HL-60 (cell line): ENCODE measurements at regions not wholly inside any gene's neighbourhood (a gene's known extent, or its start where the extent isn't known, plus 50 kb on each side); places are given as distances from the start of the nearest gene placed in this dataset.

Experiments
- DNase-seq, 2 experiments: peaks; one replicate each; pipeline ENCODE4 v3.0.0-alpha.2; 2010 to 2020; ENCODE audit warnings: low read depth in 1 of 2, low spot score in 1 of 2
- H3K27ac ChIP-seq: fragments of 250-450 bp; sonication (Bioruptor Pico); replicated peaks from 2 replicates; pipeline ENCODE4 v1.5.1; 2020; ENCODE audit warnings: mild to moderate bottlenecking, moderate library complexity
- H3K27me3 ChIP-seq: fragments of 250-450 bp; sonication (Bioruptor Pico); 2 replicates; pipeline ENCODE4 v1.5.1; 2021; ENCODE audit warnings: mild to moderate bottlenecking, moderate library complexity; ENCODE audit not compliant: insufficient read depth, poor library complexity, severe bottlenecking
- H3K4me3 ChIP-seq: replicated peaks from 2 replicates; pipeline ENCODE4 v1.5.1; 2011; ENCODE audit warnings: mild to moderate bottlenecking, control low read depth, low read length; ENCODE audit not compliant: insufficient read depth
- GABPA ChIP-seq: IDR thresholded peaks from 2 replicates; pipeline ENCODE4 v1.6.1; 2012; ENCODE audit warnings: low read depth
- POLR2AphosphoS5 ChIP-seq: IDR thresholded peaks from 2 replicates; pipeline ENCODE4 v1.6.1; 2012; ENCODE audit warnings: low read depth
- SPI1 ChIP-seq: IDR thresholded peaks from 2 replicates; pipeline ENCODE4 v1.6.1; 2012; ENCODE audit warnings: low read depth, mild to moderate bottlenecking, borderline replicate concordance
- TF ChIP-seq, protein P1 (sequence below): IDR thresholded peaks from 2 replicates; pipeline ENCODE4 v1.6.1; 2012; ENCODE audit warnings: low read depth; ENCODE audit not compliant: insufficient replicate concordance
- TF ChIP-seq, protein P2 (sequence below): IDR thresholded peaks from one replicate; pipeline ENCODE4 v1.5.1; 2011; ENCODE audit warnings: low read length, control low read depth, inconsistent platforms; ENCODE audit not compliant: insufficient read depth

DNA sequence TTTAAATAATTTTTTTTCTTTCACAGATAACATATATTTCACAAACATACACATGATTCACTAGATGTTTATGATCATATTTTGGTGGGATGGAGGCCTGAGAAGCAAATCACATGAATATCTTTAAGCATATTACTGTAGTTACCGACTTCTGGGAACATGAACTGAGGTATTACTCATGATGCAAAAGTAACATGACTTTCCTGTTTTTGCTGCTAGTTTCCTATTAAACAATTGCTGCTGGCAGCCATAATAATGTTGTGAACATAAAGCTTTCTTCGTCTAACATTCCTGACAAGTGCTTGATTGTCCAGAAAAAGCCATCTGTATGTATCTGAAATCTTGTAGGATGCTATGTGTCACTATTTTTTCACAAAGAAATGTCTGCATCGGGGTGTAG, 145.4 kb downstream of the MTX2 start:
- Histone ChIP-seq H3K27ac (no peak overlapping the region), H3K27me3 (peaks cover 17% of the 10 kb centered on the region), H3K4me3 (no peak overlapping the region)
- TF ChIP-seq GABPA (no peak), POLR2AphosphoS5 (no peak), SPI1 (no peak)
- TF ChIP-seq, protein P1, sequence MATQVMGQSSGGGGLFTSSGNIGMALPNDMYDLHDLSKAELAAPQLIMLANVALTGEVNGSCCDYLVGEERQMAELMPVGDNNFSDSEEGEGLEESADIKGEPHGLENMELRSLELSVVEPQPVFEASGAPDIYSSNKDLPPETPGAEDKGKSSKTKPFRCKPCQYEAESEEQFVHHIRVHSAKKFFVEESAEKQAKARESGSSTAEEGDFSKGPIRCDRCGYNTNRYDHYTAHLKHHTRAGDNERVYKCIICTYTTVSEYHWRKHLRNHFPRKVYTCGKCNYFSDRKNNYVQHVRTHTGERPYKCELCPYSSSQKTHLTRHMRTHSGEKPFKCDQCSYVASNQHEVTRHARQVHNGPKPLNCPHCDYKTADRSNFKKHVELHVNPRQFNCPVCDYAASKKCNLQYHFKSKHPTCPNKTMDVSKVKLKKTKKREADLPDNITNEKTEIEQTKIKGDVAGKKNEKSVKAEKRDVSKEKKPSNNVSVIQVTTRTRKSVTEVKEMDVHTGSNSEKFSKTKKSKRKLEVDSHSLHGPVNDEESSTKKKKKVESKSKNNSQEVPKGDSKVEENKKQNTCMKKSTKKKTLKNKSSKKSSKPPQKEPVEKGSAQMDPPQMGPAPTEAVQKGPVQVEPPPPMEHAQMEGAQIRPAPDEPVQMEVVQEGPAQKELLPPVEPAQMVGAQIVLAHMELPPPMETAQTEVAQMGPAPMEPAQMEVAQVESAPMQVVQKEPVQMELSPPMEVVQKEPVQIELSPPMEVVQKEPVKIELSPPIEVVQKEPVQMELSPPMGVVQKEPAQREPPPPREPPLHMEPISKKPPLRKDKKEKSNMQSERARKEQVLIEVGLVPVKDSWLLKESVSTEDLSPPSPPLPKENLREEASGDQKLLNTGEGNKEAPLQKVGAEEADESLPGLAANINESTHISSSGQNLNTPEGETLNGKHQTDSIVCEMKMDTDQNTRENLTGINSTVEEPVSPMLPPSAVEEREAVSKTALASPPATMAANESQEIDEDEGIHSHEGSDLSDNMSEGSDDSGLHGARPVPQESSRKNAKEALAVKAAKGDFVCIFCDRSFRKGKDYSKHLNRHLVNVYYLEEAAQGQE, result no peak
- TF ChIP-seq, protein P2, sequence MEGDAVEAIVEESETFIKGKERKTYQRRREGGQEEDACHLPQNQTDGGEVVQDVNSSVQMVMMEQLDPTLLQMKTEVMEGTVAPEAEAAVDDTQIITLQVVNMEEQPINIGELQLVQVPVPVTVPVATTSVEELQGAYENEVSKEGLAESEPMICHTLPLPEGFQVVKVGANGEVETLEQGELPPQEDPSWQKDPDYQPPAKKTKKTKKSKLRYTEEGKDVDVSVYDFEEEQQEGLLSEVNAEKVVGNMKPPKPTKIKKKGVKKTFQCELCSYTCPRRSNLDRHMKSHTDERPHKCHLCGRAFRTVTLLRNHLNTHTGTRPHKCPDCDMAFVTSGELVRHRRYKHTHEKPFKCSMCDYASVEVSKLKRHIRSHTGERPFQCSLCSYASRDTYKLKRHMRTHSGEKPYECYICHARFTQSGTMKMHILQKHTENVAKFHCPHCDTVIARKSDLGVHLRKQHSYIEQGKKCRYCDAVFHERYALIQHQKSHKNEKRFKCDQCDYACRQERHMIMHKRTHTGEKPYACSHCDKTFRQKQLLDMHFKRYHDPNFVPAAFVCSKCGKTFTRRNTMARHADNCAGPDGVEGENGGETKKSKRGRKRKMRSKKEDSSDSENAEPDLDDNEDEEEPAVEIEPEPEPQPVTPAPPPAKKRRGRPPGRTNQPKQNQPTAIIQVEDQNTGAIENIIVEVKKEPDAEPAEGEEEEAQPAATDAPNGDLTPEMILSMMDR, result no peak
- no peak for DNase-seq

DNA sequence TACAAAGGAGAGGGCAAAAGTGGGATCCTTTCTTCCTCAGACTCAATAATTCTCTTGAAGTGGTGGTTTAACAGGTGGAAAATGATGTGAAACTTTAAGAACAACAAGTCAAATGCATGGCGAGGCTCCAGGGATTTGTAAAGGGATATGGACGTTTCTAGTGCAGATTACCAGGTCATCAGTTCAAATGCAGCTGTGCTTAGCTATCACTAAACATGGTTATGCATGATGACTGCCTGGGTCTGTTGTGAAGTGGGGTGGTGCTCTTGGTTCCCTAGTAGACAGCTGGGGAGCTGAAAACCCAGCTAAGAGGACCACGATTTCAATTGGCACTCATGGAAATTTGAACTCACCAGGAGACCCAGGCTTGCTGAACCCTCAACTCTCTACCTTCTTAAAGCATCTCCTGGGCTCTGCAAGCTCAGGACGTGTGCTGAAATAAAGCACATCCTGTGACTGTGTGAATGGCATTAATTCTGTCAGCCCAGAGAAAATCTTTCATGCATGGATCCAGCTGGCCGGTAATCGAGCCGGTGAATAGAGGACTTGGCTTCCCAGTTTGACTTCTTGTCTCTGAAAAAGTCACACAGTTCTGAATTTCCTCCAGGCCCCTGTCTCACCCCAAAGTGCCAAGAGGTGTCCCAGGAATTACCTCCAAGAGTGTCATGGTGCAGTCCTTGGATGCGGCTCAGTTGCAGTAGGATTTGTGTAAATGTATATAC, 146.1 kb downstream of the MTX2 start:
- Histone ChIP-seq H3K27me3 (peaks cover 13% of the 10 kb centered on the region), H3K4me3 (no peak overlapping the region), H3K27ac (no peak overlapping the region)
- no peak for DNase-seq
- TF ChIP-seq SPI1 (no peak), GABPA (no peak), POLR2AphosphoS5 (no peak)
- TF ChIP-seq, protein P2, result no peak
- TF ChIP-seq, protein P1, result no peak

DNA sequence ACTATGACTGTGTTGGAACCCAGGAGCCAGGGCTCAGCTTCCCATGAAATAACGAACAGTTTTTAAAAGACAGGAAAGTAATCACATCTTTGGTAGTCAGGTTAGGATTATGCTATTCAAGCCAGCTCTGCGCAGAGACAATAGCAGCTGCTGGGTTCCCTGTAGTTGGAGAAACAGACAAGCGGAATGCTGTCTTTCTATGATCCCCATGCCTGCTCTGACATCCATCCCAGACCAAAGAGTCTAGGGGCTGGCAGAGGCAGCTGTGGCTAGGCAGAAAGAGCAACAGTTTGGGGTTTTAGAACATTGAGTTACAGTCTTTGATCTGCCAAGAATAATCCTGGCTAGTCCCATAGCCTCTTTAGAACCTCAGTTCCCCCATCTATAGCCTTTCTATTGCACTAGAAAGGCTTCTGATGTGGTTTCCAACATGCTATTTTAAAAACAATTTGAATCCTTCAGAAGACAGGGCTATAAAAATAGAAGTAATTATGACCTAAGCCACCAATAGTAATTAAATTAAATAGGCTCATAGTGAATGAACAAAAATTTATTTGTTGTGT, 146.8 kb downstream of the MTX2 start:
- no peak overlapping the region for H3K4me3 ChIP-seq
- DNase-seq, result no peak
- TF ChIP-seq GABPA (no peak), POLR2AphosphoS5 (no peak)
- TF ChIP-seq, protein P1, result no peak

More for the DNA sequence above, 146.8 kb downstream of the MTX2 start:
- H3K27ac ChIP-seq, result no peak overlapping the region
- peaks cover 13% of the 10 kb centered on the region for H3K27me3 ChIP-seq
